Nephron (organoid): ENCODE measurements at regions not wholly inside any gene's neighbourhood (a gene's known extent, or its start where the extent isn't known, plus 50 kb on each side); places are given as distances from the start of the nearest gene placed in this dataset.

ENCODE experiments used
- H3K27ac Mint-ChIP-seq, 3 experiments: 2 replicates each; pipeline ENCODE4 v1.8.0; 2020; ENCODE audit warnings: mixed read lengths in 3 of 3, mild to moderate bottlenecking in 2 of 3, moderate library complexity in 1 of 3
- H3K27me3 Mint-ChIP-seq: 2 replicates; pipeline ENCODE4 v1.8.0; 2021; ENCODE audit warnings: low read depth, mild to moderate bottlenecking, moderate library complexity, mixed read lengths
- H3K36me3 Mint-ChIP-seq: 2 replicates; pipeline ENCODE4 v1.8.0; 2020; ENCODE audit warnings: low read depth, mixed read lengths
- H3K4me1 Mint-ChIP-seq: 2 replicates; pipeline ENCODE4 v1.8.0; 2020; ENCODE audit warnings: mixed read lengths
- H3K4me3 Mint-ChIP-seq, 3 experiments: 2 replicates each; pipeline ENCODE4 v1.8.0; 2020; ENCODE audit warnings: mild to moderate bottlenecking in 3 of 3, mixed read lengths in 3 of 3, moderate library complexity in 2 of 3
- H3K9me3 Mint-ChIP-seq: 2 replicates; pipeline ENCODE4 v1.8.0; 2020; ENCODE audit warnings: mixed read lengths
- TF ChIP-seq, protein P1 (sequence below), 3 experiments: fragments of 200-600 bp; sonication (generic); IDR thresholded peaks; one replicate each; pipeline ENCODE4 v1.5.0; 2021; ENCODE audit warnings: antibody characterized with exemption in 3 of 3; ENCODE audit not compliant: unreplicated experiment in 3 of 3

DNA sequence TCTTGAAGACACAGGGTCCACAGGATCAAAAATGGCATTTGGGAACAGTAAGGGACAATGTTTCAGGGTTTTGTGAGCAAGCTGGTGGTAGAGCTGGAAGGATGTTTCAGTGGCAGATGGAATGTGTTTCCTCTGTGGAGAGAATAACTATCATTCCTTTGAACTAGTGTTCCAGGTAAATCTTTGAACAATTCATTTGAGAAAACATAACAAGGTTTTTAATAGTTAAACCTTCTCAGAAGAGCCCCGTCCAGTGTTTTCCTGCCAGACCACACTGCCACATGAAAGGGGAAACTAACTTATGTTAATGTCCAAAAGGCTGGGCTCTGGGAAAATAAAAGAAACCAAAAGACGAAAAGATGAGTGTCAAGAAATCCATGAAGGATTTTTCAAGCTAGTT is 207.0 kb upstream of the ZNF462 start:
- TF ChIP-seq, protein P1, sequence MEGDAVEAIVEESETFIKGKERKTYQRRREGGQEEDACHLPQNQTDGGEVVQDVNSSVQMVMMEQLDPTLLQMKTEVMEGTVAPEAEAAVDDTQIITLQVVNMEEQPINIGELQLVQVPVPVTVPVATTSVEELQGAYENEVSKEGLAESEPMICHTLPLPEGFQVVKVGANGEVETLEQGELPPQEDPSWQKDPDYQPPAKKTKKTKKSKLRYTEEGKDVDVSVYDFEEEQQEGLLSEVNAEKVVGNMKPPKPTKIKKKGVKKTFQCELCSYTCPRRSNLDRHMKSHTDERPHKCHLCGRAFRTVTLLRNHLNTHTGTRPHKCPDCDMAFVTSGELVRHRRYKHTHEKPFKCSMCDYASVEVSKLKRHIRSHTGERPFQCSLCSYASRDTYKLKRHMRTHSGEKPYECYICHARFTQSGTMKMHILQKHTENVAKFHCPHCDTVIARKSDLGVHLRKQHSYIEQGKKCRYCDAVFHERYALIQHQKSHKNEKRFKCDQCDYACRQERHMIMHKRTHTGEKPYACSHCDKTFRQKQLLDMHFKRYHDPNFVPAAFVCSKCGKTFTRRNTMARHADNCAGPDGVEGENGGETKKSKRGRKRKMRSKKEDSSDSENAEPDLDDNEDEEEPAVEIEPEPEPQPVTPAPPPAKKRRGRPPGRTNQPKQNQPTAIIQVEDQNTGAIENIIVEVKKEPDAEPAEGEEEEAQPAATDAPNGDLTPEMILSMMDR (IDR thresholded peaks at IDR 0.05; ENCODE audit: unreplicated experiment in 3 of 3): no peak
- Mint-ChIP-seq H3K27me3 (no peaks in the 10 kb centered on the region), H3K4me3 (no peak overlapping the region), H3K36me3 (no peaks in the 10 kb centered on the region), H3K27ac (peak overlapping the region; percentile 77 to 82 (median 79)), H3K9me3 (peaks cover 4% of the 10 kb centered on the region), H3K4me1 (peaks cover 7% of the 10 kb centered on the region)

DNA sequence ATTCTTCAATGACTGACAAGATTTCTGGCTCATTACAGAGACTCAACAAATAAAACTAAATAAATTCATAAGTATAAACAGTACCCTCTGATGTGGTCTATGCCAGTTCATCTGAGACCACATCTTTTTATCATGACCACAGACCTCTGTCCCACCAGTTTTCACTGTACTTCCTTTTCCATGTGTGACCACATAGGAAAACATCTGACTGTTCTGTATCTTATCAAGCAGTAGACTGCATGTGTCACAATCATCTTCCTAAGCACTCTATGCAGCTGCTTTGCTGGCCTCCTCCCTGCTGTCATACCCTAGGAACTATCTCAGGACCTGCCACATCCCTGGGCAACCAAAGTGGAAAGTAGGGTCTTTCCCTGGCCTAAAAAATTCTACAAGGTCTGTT is 205.0 kb upstream of the ZNF462 start:
- H3K36me3 Mint-ChIP-seq: no peaks in the 10 kb centered on the region
- no peak overlapping the region for H3K4me3 Mint-ChIP-seq
- peaks cover 4% of the 10 kb centered on the region for H3K9me3 Mint-ChIP-seq
- H3K27ac Mint-ChIP-seq: no peak overlapping the region
- TF ChIP-seq, protein P1 (IDR thresholded peaks at IDR 0.05; ENCODE audit: unreplicated experiment in 3 of 3): no peak
- peaks cover 7% of the 10 kb centered on the region for H3K4me1 Mint-ChIP-seq
- H3K27me3 Mint-ChIP-seq: no peaks in the 10 kb centered on the region

GRCh38 chr9:106668534-106668933 is 194.4 kb upstream of the ZNF462 start:
- Mint-ChIP-seq H3K27ac (no peak overlapping the region), H3K4me1 (peaks cover 9% of the 10 kb centered on the region), H3K27me3 (no peaks in the 10 kb centered on the region), H3K9me3 (no peaks in the 10 kb centered on the region), H3K4me3 (no peak overlapping the region), H3K36me3 (no peaks in the 10 kb centered on the region)
- TF ChIP-seq, protein P1 (IDR thresholded peaks at IDR 0.05; ENCODE audit: unreplicated experiment in 3 of 3): no peak

DNA sequence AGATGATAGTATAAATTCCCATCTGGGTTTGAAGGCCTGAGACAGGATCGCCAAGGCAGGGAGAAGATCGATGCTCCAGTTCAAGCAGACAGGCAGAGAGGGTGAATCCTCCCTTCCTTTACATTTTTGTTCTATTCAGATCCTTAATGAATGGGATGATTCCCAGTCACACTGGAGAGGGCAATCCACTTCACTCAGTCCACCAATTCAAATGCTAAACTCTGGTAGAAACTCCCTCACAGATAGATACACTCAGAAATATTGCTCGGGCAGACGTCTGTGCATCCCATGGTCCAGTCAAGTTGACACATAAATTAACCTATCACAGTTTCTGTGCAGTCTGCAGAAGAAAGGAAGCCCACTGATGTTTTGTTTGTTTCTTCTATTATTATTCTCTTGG is 193.1 kb upstream of the ZNF462 start:
- H3K9me3 Mint-ChIP-seq: no peaks in the 10 kb centered on the region
- no peaks in the 10 kb centered on the region for H3K36me3 Mint-ChIP-seq
- TF ChIP-seq, protein P1 (IDR thresholded peaks at IDR 0.05; ENCODE audit: unreplicated experiment in 3 of 3): no peak
- H3K4me1 Mint-ChIP-seq: peaks cover 7% of the 10 kb centered on the region
- H3K27me3 Mint-ChIP-seq: no peaks in the 10 kb centered on the region
- H3K4me3 Mint-ChIP-seq: no peak overlapping the region
- H3K27ac Mint-ChIP-seq: no peak overlapping the region

- Mint-ChIP-seq H3K9me3 (no peaks in the 10 kb centered on the region), H3K27ac (no peak overlapping the region), H3K4me1 (peaks cover 7% of the 10 kb centered on the region), H3K4me3 (no peak overlapping the region), H3K36me3 (no peaks in the 10 kb centered on the region), H3K27me3 (no peaks in the 10 kb centered on the region)
- TF ChIP-seq, protein P1 (IDR thresholded peaks at IDR 0.05; ENCODE audit: unreplicated experiment in 3 of 3): no peak
These were observed 192.5 kb upstream of the ZNF462 start for GRCh38 chr9:106670418-106670817.

DNA sequence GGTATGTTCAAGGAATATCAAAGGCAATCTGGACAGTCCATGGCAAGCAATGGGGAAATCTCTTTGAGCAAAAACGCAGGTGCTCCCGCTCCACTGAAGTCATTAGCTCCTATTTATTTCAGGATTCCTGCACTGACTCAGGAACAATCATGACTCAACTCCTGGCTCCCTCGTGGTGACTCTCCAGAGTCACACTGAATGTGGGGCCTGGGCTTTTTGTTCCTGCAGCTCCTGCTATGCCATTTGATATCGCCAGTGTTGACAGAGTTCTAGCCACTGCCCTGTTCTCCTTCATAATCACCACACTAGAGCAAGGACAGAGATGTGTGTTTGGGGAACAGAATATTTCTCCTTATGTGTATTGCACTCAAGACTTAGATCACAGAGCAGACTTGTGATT is 187.2 kb upstream of the ZNF462 start:
- no peaks in the 10 kb centered on the region for H3K36me3 Mint-ChIP-seq
- H3K4me3 Mint-ChIP-seq: no peak overlapping the region
- H3K27me3 Mint-ChIP-seq: no peaks in the 10 kb centered on the region
- H3K27ac Mint-ChIP-seq: no peak overlapping the region
- H3K4me1 Mint-ChIP-seq: no peaks in the 10 kb centered on the region
- TF ChIP-seq, protein P1 (IDR thresholded peaks at IDR 0.05; ENCODE audit: unreplicated experiment in 3 of 3): no peak
- no peaks in the 10 kb centered on the region for H3K9me3 Mint-ChIP-seq
